HCT116 (cell line): ENCODE measurements at regions not wholly inside any gene's neighbourhood (a gene's known extent, or its start where the extent isn't known, plus 50 kb on each side); places are given as distances from the start of the nearest gene placed in this dataset.

Experiments
- ATAC-seq: fragments of 200-7000 bp; cut with Tn5 transposase; 2 replicates; pipeline ENCODE4 v1.9.1; 2020; ENCODE audit warnings: mild to moderate bottlenecking, moderate library complexity
- BruUV-seq: library from RNA; stranded (reverse); fragments of 400-500 nt; replicated peaks from 2 replicates; lab custom pipeline; 2021; lab: Mats Ljungman, UMichigan
- CTCF ChIA-PET: fragments of 300-600 bp; sonication (Branson Sonifier 250); formaldehyde crosslinking; loops from one replicate; lab custom pipeline; 2021; ENCODE audit warnings: antibody characterized with exemption; lab: Charles Lee
- POLR2A ChIA-PET: fragments of 300-600, 350-600 bp; sonication (Branson Sonifier 250); formaldehyde crosslinking; loops from one replicate; lab custom pipeline; 2021; ENCODE audit warnings: antibody characterized with exemption; lab: Charles Lee
- RAD21 ChIA-PET, 2 experiments: fragments of 300-600 bp; sonication (Branson Sonifier 250); formaldehyde crosslinking; loops; one replicate each; lab custom pipeline; 2023; ENCODE audit warnings: low total read pairs in 2 of 2; ENCODE audit not compliant: uncharacterized antibody in 2 of 2, unreplicated experiment in 2 of 2, low non-redundant PET in 1 of 2; lab: Charles Lee
- DNase-seq: peaks from one replicate; pipeline ENCODE4 v3.0.0-alpha.2; 2010; ENCODE audit warnings: low read depth, low spot score
- H2AFZ ChIP-seq: fragments of 200-600 bp; shearing (Covaris generic), sonication (generic); 2 replicates; pipeline ENCODE4 v1.6.1; 2017; ENCODE audit warnings: low read depth, mixed run types, mixed read lengths, antibody characterized with exemption, low read length; ENCODE audit not compliant: poor library complexity, severe bottlenecking
- H3K27ac ChIP-seq: 2 replicates; pipeline ENCODE4 v1.5.1; 2012; ENCODE audit warnings: low read depth, low read length
- H3K27me3 ChIP-seq: fragments of 200-600 bp; sonication (generic); 2 replicates; pipeline ENCODE4 v1.6.1; 2016; ENCODE audit warnings: mixed run types, low read length, mixed read lengths; ENCODE audit not compliant: insufficient read depth
- H3K36me3 ChIP-seq, 2 experiments: fragments of 200-500 bp in 1 of 2; fragments of 200-600 bp in 1 of 2; sonication (Bioruptor generic) in 1 of 2; sonication (generic) in 1 of 2; 2 replicates each; pipeline versions ENCODE4 v1.5.1 to v1.6.1; 2014 to 2016; ENCODE audit warnings: low read length in 2 of 2, inconsistent platforms in 1 of 2, mixed read lengths in 1 of 2, mixed run types in 1 of 2; ENCODE audit not compliant: insufficient read depth in 2 of 2, control insufficient read depth in 1 of 2
- H3K4me1 ChIP-seq, 2 experiments: fragments of 200-600 bp in 1 of 2; sonication (generic) in 1 of 2; 2 replicates each; pipeline versions ENCODE4 v1.5.1 to v1.6.1; 2012 to 2017; ENCODE audit warnings: low read length in 2 of 2, inconsistent platforms in 1 of 2, mild to moderate bottlenecking in 1 of 2, mixed read lengths in 1 of 2, mixed run types in 1 of 2, moderate library complexity in 1 of 2; ENCODE audit not compliant: insufficient read depth in 2 of 2, control insufficient read depth in 1 of 2
- H3K4me2 ChIP-seq: fragments of 200-600 bp; sonication (generic); 2 replicates; pipeline ENCODE4 v1.6.1; 2017; ENCODE audit warnings: mixed run types, low read length, mixed read lengths
- H3K4me3 ChIP-seq, 2 experiments: fragments of 200-600 bp in 1 of 2; sonication (generic) in 1 of 2; replicated peaks in 1 of 2; 2 replicates each; pipeline ENCODE4 v1.5.1; 2011 to 2016; ENCODE audit warnings: low read length in 2 of 2, control low read depth in 1 of 2, low read depth in 1 of 2, mild to moderate bottlenecking in 1 of 2, mixed read lengths in 1 of 2, mixed run types in 1 of 2
- H3K79me2 ChIP-seq: fragments of 200-600 bp; sonication (generic); 2 replicates; pipeline ENCODE4 v1.6.1; 2017; ENCODE audit warnings: mild to moderate bottlenecking, mixed run types, low read length, moderate library complexity, mixed read lengths; ENCODE audit not compliant: insufficient read depth
- H3K9ac ChIP-seq: fragments of 200-600 bp; sonication (generic); 2 replicates; pipeline ENCODE4 v1.6.1; 2016; ENCODE audit warnings: low read length, mixed read lengths
- H3K9me2 ChIP-seq: fragments of 200-600 bp; sonication (generic), shearing (Covaris generic); 2 replicates; pipeline ENCODE4 v1.6.1; 2017; ENCODE audit warnings: mixed run types, mild to moderate bottlenecking, moderate library complexity; ENCODE audit not compliant: insufficient read depth
- H3K9me3 ChIP-seq, 2 experiments: fragments of 200-500 bp in 1 of 2; fragments of 200-600 bp in 1 of 2; sonication (Bioruptor generic) in 1 of 2; sonication (generic) in 1 of 2; 2 replicates each; pipeline ENCODE4 v1.6.1; 2014 to 2017; ENCODE audit warnings: low read length in 2 of 2, mixed read lengths in 2 of 2, inconsistent platforms in 1 of 2, low read depth in 1 of 2, mild to moderate bottlenecking in 1 of 2, mixed run types in 1 of 2, moderate library complexity in 1 of 2; ENCODE audit not compliant: control insufficient read depth in 1 of 2, insufficient read depth in 1 of 2
- H4K20me1 ChIP-seq: fragments of 200-600 bp; sonication (generic), shearing (Covaris generic); 2 replicates; pipeline ENCODE4 v1.6.1; 2017; ENCODE audit warnings: mixed run types, mild to moderate bottlenecking, moderate library complexity; ENCODE audit not compliant: insufficient read depth
- CTCF ChIP-seq, 3 experiments: fragments of 200-600 bp in 1 of 3; sonication (generic) in 1 of 3; IDR thresholded peaks in 2 of 3; conservative IDR thresholded peaks in 1 of 3; 2 replicates each; pipeline ENCODE4 v1.5.1; 2012 to 2017; ENCODE audit warnings: low read depth in 2 of 3, low read length in 2 of 3, antibody characterized with exemption in 1 of 3, borderline replicate concordance in 1 of 3, control low read depth in 1 of 3, mild to moderate bottlenecking in 1 of 3, mixed read lengths in 1 of 3, mixed run types in 1 of 3, moderate library complexity in 1 of 3; ENCODE audit not compliant: insufficient read depth in 1 of 3
- EGR1 ChIP-seq: IDR thresholded peaks from 2 replicates; pipeline ENCODE4 v1.6.1; 2012; ENCODE audit warnings: low read depth
- EZH2 ChIP-seq: fragments of 200-600 bp; sonication (generic); IDR thresholded peaks from 2 replicates; pipeline ENCODE4 v1.6.1; 2017; ENCODE audit warnings: antibody characterized with exemption, mixed run types
- RAD21 ChIP-seq: IDR thresholded peaks from 2 replicates; pipeline ENCODE4 v1.6.1; 2012; ENCODE audit warnings: low read depth, mild to moderate bottlenecking
- REST ChIP-seq: IDR thresholded peaks from 2 replicates; pipeline ENCODE4 v1.6.1; 2012; ENCODE audit warnings: low read depth
- YY1 ChIP-seq: IDR thresholded peaks from 2 replicates; pipeline ENCODE4 v1.6.1; 2011; ENCODE audit warnings: low read length, low read depth, moderate library complexity, mild to moderate bottlenecking; ENCODE audit not compliant: insufficient replicate concordance; ENCODE audit errors: extremely low read depth
- intact Hi-C: fragments of 100-400 bp; cut with micrococcal nuclease; formaldehyde crosslinking; loops from 2 replicates; pipeline ENCODE4 v1.10.0; 2022

GRCh38 chr10:56481521-56482091, 120.5 kb upstream of the ZWINT start:
- H3K9me2 ChIP-seq = no peaks in the 10 kb centered on the region
- no peaks in the 10 kb centered on the region for H3K36me3 ChIP-seq
- peaks cover 0 to 5% of the 10 kb centered on the region in 2 experiments; a peak in 2 of 4 replicates for H3K9me3 ChIP-seq
- TF ChIP-seq REST (no peak), EZH2 (no peak), CTCF (IDR thresholded peaks at IDR 0.05 in 2 of 3, conservative IDR thresholded peaks at IDR 0.05 in 1 of 3; ENCODE audit: borderline replicate concordance in 1 of 3, insufficient read depth in 1 of 3, low read depth in 2 of 3, low read length in 2 of 3) (no peak), RAD21 (no peak), EGR1 (no peak), YY1 (no peak)
- no peaks in the 10 kb centered on the region for H4K20me1 ChIP-seq
- no TSS peak for BruUV-seq
- no peak overlapping the region for H3K27ac ChIP-seq
- H2AFZ ChIP-seq = no peak overlapping the region
- no peak overlapping the region for H3K4me3 ChIP-seq
- no peak overlapping the region for H3K4me2 ChIP-seq
- intact Hi-C loops = no loop called here
- H3K4me1 ChIP-seq = no peaks in the 10 kb centered on the region
- no peaks in the 10 kb centered on the region for H3K79me2 ChIP-seq
- ChIA-PET POLR2A (no interaction called here), RAD21 (no interaction called here), CTCF (no interaction called here)
- H3K27me3 ChIP-seq = no peaks in the 10 kb centered on the region
- ATAC-seq (no peak), DNase-seq (no peak)
- no peak overlapping the region for H3K9ac ChIP-seq
